ENCODE measurements at regions not wholly inside any gene's neighbourhood (a gene's known extent, or its start where the extent isn't known, plus 50 kb on each side); places are given as distances from the start of the nearest gene placed in this dataset.
"Not testable (repeated sequence)": the region's sequence is repeated elsewhere in the genome, so short reads cannot be mapped to it uniquely, and the experiment has no call there.

GRCh38 chr20:26120920-26121319, 424.3 kb upstream of the ZNF337 start:
- DNase-seq (ENCODE audit: low spot score), result not testable (repeated sequence)

GRCh38 chr20:26094498-26094897, 397.8 kb upstream of the ZNF337 start:
- not testable (repeated sequence) for DNase-seq (ENCODE audit: low spot score)

GRCh38 chr20:26091921-26092320, 395.3 kb upstream of the ZNF337 start:
- not testable (repeated sequence) for DNase-seq (ENCODE audit: low spot score)

- DNase-seq (ENCODE audit: low spot score), result not testable (repeated sequence)
Measured at GRCh38 chr20:26086195-26086594, 389.5 kb upstream of the ZNF337 start.

GRCh38 chr20:26073972-26074371, 377.3 kb upstream of the ZNF337 start:
- DNase-seq (ENCODE audit: low spot score), result not testable (repeated sequence)

- DNase-seq (ENCODE audit: low spot score), result not testable (repeated sequence)
Measured at GRCh38 chr20:26059324-26059723, 362.7 kb upstream of the ZNF337 start.

GRCh38 chr20:26058446-26058845, 361.8 kb upstream of the ZNF337 start:
- DNase-seq (ENCODE audit: low spot score), result not testable (repeated sequence)

- DNase-seq (ENCODE audit: low spot score), result not testable (repeated sequence)
Measured at GRCh38 chr20:26057135-26057752, 360.6 kb upstream of the ZNF337 start.

GRCh38 chr20:26025792-26026191, 329.1 kb upstream of the ZNF337 start:
- DNase-seq (ENCODE audit: low spot score), result not testable (repeated sequence)

GRCh38 chr20:26010942-26011276, 314.3 kb upstream of the ZNF337 start:
- DNase-seq (ENCODE audit: low spot score), result not testable (repeated sequence)

- not testable (repeated sequence) for DNase-seq (ENCODE audit: low spot score)
Measured at GRCh38 chr20:26010224-26010941, 313.7 kb upstream of the ZNF337 start.

- DNase-seq (ENCODE audit: low spot score), result not testable (repeated sequence)
Measured at GRCh38 chr20:26009402-26010223, 313.0 kb upstream of the ZNF337 start.

- DNase-seq (ENCODE audit: low spot score), result not testable (repeated sequence)
Measured at GRCh38 chr20:26008026-26008425, 311.4 kb upstream of the ZNF337 start.

GRCh38 chr20:26006164-26006563, 309.5 kb upstream of the ZNF337 start:
- DNase-seq (ENCODE audit: low spot score), result not testable (repeated sequence)

- DNase-seq (ENCODE audit: low spot score), result not testable (repeated sequence)
Measured at GRCh38 chr20:26003959-26004358, 307.3 kb upstream of the ZNF337 start.

- not testable (repeated sequence) for DNase-seq (ENCODE audit: low spot score)
Measured at GRCh38 chr20:25997367-25998038, 300.9 kb upstream of the ZNF337 start.

- no peak for DNase-seq (ENCODE audit: low spot score)
Measured at GRCh38 chr20:25992146-25992545, 295.5 kb upstream of the ZNF337 start.

- no peak for DNase-seq (ENCODE audit: low spot score)
Measured at GRCh38 chr20:25991756-25992130, 295.1 kb upstream of the ZNF337 start.

- DNase-seq (ENCODE audit: low spot score), result no peak
Measured at GRCh38 chr20:25991051-25991755, 294.6 kb upstream of the ZNF337 start.

GRCh38 chr20:25989686-25990085, 293.0 kb upstream of the ZNF337 start:
- DNase-seq (ENCODE audit: low spot score), result not testable (repeated sequence)

GRCh38 chr20:25989196-25989595, 292.5 kb upstream of the ZNF337 start:
- DNase-seq (ENCODE audit: low spot score), result no peak

Measured in HuH-7 (cell line).